ENCODE measurements at regions not wholly inside any gene's neighbourhood (a gene's known extent, or its start where the extent isn't known, plus 50 kb on each side); places are given as distances from the start of the nearest gene placed in this dataset.

GRCh38 chr14:58780605-58781004 is 142.8 kb downstream of the DACT1 start:
- TF ChIP-seq, protein P1, sequence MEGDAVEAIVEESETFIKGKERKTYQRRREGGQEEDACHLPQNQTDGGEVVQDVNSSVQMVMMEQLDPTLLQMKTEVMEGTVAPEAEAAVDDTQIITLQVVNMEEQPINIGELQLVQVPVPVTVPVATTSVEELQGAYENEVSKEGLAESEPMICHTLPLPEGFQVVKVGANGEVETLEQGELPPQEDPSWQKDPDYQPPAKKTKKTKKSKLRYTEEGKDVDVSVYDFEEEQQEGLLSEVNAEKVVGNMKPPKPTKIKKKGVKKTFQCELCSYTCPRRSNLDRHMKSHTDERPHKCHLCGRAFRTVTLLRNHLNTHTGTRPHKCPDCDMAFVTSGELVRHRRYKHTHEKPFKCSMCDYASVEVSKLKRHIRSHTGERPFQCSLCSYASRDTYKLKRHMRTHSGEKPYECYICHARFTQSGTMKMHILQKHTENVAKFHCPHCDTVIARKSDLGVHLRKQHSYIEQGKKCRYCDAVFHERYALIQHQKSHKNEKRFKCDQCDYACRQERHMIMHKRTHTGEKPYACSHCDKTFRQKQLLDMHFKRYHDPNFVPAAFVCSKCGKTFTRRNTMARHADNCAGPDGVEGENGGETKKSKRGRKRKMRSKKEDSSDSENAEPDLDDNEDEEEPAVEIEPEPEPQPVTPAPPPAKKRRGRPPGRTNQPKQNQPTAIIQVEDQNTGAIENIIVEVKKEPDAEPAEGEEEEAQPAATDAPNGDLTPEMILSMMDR (IDR thresholded peaks at IDR 0.05 in 2 of 3, conservative IDR thresholded peaks at IDR 0.05 in 1 of 3; ENCODE audit: control insufficient read depth in 2 of 3, extremely low read depth in 1 of 3, insufficient read depth in 1 of 3, low read depth in 3 of 3, low read length in 3 of 3) = no peak
- no peak for TF ChIP-seq SMARCA5 (IDR thresholded peaks at IDR 0.05)
- no peak for TF ChIP-seq ATF2 (IDR thresholded peaks at IDR 0.05; ENCODE audit: low read length)

Measured in GM12878 (cell line).